LNCaP clone FGC (cell line): ENCODE measurements at regions not wholly inside any gene's neighbourhood (a gene's known extent, or its start where the extent isn't known, plus 50 kb on each side); places are given as distances from the start of the nearest gene placed in this dataset.

Source experiments
- DNase-seq: peaks from one replicate; pipeline ENCODE4 v3.0.0-alpha.2; 2011; ENCODE audit warnings: low read depth
- H3K4me3 ChIP-seq: 2 replicates; pipeline ENCODE4 v1.5.1; 2011; ENCODE audit warnings: mild to moderate bottlenecking, low read depth, low read length, control low read depth
- CTCF ChIP-seq: IDR thresholded peaks from 2 replicates; pipeline ENCODE4 v1.5.1; 2012; ENCODE audit warnings: mild to moderate bottlenecking; ENCODE audit not compliant: control insufficient read depth, insufficient read depth; ENCODE audit errors: extremely low read depth

GRCh38 chr3:34275811-34276210 lies 477.4 kb downstream of the PDCD6IP start:
- H3K4me3 ChIP-seq: no peak overlapping the region
- TF ChIP-seq CTCF: no peak
- no peak for DNase-seq

GRCh38 chr3:34276342-34276741 lies 477.9 kb downstream of the PDCD6IP start:
- no peak for DNase-seq
- no peak overlapping the region for H3K4me3 ChIP-seq
- no peak for TF ChIP-seq CTCF

GRCh38 chr3:34277110-34277509 lies 478.7 kb downstream of the PDCD6IP start:
- no peak for DNase-seq
- no peak for TF ChIP-seq CTCF
- H3K4me3 ChIP-seq: no peak overlapping the region

- TF ChIP-seq CTCF: no peak
- DNase-seq: no peak
- no peak overlapping the region for H3K4me3 ChIP-seq
Observed at GRCh38 chr3:34279901-34280300, 481.5 kb downstream of the PDCD6IP start.

- H3K4me3 ChIP-seq: no peak overlapping the region
- DNase-seq: peak; percentile 56
- TF ChIP-seq CTCF: no peak
Observed at GRCh38 chr3:34283751-34284150, 485.3 kb downstream of the PDCD6IP start.

- DNase-seq: peak; percentile 4
- H3K4me3 ChIP-seq: no peak overlapping the region
- TF ChIP-seq CTCF: no peak
Observed at GRCh38 chr3:34284959-34285826, 486.8 kb downstream of the PDCD6IP start.

- TF ChIP-seq CTCF: no peak
- no peak for DNase-seq
- H3K4me3 ChIP-seq: no peak overlapping the region
Observed at GRCh38 chr3:34285827-34286188, 487.4 kb downstream of the PDCD6IP start.
